DND-41 (cell line): ENCODE measurements at regions not wholly inside any gene's neighbourhood (a gene's known extent, or its start where the extent isn't known, plus 50 kb on each side); places are given as distances from the start of the nearest gene placed in this dataset.

Experiments used
- ATAC-seq: fragments of 200-7000 bp; cut with Tn5 transposase; 3 replicates; pipeline ENCODE4 v1.9.1; 2021; ENCODE audit warnings: low read depth; ENCODE audit not compliant: insufficient read depth
- DNase-seq: peaks from one replicate; pipeline ENCODE4 v3.0.0-alpha.2; 2020
- H2AFZ ChIP-seq: 2 replicates; pipeline ENCODE4 v1.6.0; 2012; ENCODE audit warnings: low read depth, low read length
- H3K27ac ChIP-seq: 2 replicates; pipeline ENCODE4 v1.5.1; 2012; ENCODE audit warnings: low read length, inconsistent platforms
- H3K27me3 ChIP-seq: fragments of 200-600 bp; sonication (generic); 2 replicates; pipeline ENCODE4 v1.6.0; 2012; ENCODE audit warnings: low read length, mild to moderate bottlenecking, inconsistent platforms; ENCODE audit not compliant: insufficient read depth, poor library complexity
- H3K36me3 ChIP-seq: 2 replicates; pipeline ENCODE4 v1.5.1; 2012; ENCODE audit warnings: low read length, inconsistent platforms; ENCODE audit not compliant: insufficient read depth
- H3K4me1 ChIP-seq: 2 replicates; pipeline ENCODE4 v1.5.1; 2012; ENCODE audit warnings: mild to moderate bottlenecking, low read length; ENCODE audit not compliant: insufficient read depth
- H3K4me2 ChIP-seq: 2 replicates; pipeline ENCODE4 v1.6.0; 2012; ENCODE audit warnings: mild to moderate bottlenecking, moderate library complexity, low read length, inconsistent platforms; ENCODE audit not compliant: insufficient read depth
- H3K4me3 ChIP-seq, 2 experiments: fragments of 200-600 bp in 1 of 2; shearing (Covaris generic) in 1 of 2; 2 replicates each; pipeline ENCODE4 v1.5.1; 2012 to 2016; ENCODE audit warnings: inconsistent platforms in 2 of 2, low read length in 2 of 2, mild to moderate bottlenecking in 2 of 2, low read depth in 1 of 2, moderate library complexity in 1 of 2
- H3K79me2 ChIP-seq: 2 replicates; pipeline ENCODE4 v1.6.0; 2012; ENCODE audit warnings: low read length, inconsistent platforms; ENCODE audit not compliant: insufficient read depth
- H3K9ac ChIP-seq: 2 replicates; pipeline ENCODE4 v1.6.0; 2012; ENCODE audit warnings: low read depth, mild to moderate bottlenecking, inconsistent platforms, low read length, moderate library complexity
- H3K9me3 ChIP-seq: 2 replicates; pipeline ENCODE4 v1.5.1; 2012; ENCODE audit warnings: low read length, moderate library complexity, mild to moderate bottlenecking, inconsistent platforms; ENCODE audit not compliant: insufficient read depth, severe bottlenecking
- H4K20me1 ChIP-seq: 2 replicates; pipeline ENCODE4 v1.6.0; 2012; ENCODE audit warnings: low read length; ENCODE audit not compliant: insufficient read depth
- CTCF ChIP-seq: IDR thresholded peaks from 2 replicates; pipeline ENCODE4 v1.5.1; 2012; ENCODE audit warnings: borderline replicate concordance, low read length, moderate library complexity, mild to moderate bottlenecking; ENCODE audit not compliant: poor library complexity, severe bottlenecking; ENCODE audit errors: extremely low read depth
- EZH2 ChIP-seq: IDR thresholded peaks from 3 replicates; pipeline ENCODE4 v1.6.1; 2012; ENCODE audit warnings: borderline replicate concordance, low read depth, mild to moderate bottlenecking, moderate library complexity, low read length, inconsistent platforms; ENCODE audit not compliant: severe bottlenecking

- no peak overlapping the region for H3K4me3 ChIP-seq
- H3K79me2 ChIP-seq = no peaks in the 10 kb centered on the region
- H3K4me1 ChIP-seq = no peaks in the 10 kb centered on the region
- H3K9ac ChIP-seq = no peak overlapping the region
- H3K27me3 ChIP-seq = no peaks in the 10 kb centered on the region
- no peaks in the 10 kb centered on the region for H4K20me1 ChIP-seq
- DNase-seq (no peak), ATAC-seq (no peak)
- H3K36me3 ChIP-seq = no peaks in the 10 kb centered on the region
- H3K27ac ChIP-seq = no peak overlapping the region
- TF ChIP-seq CTCF = no peak
- TF ChIP-seq EZH2 = no peak
- no peaks in the 10 kb centered on the region for H3K9me3 ChIP-seq
- no peak overlapping the region for H3K4me2 ChIP-seq
- H2AFZ ChIP-seq = no peak overlapping the region
Observed at GRCh38 chr5:163595932-163596607, 90.7 kb downstream of the MAT2B start.

- TF ChIP-seq CTCF = no peak
- TF ChIP-seq EZH2 = no peak
- no peak for ATAC-seq
- no peak overlapping the region for H3K4me2 ChIP-seq
- H3K4me3 ChIP-seq = no peak overlapping the region
- no peaks in the 10 kb centered on the region for H3K36me3 ChIP-seq
- H3K4me1 ChIP-seq = no peaks in the 10 kb centered on the region
- H4K20me1 ChIP-seq = no peaks in the 10 kb centered on the region
- H2AFZ ChIP-seq = no peak overlapping the region
- H3K79me2 ChIP-seq = no peaks in the 10 kb centered on the region
- no peak overlapping the region for H3K9ac ChIP-seq
- H3K27me3 ChIP-seq = no peaks in the 10 kb centered on the region
- DNase-seq = no peak
- no peak overlapping the region for H3K27ac ChIP-seq
- H3K9me3 ChIP-seq = no peaks in the 10 kb centered on the region
Observed at GRCh38 chr5:163596608-163597315, 91.3 kb downstream of the MAT2B start.

DNA sequence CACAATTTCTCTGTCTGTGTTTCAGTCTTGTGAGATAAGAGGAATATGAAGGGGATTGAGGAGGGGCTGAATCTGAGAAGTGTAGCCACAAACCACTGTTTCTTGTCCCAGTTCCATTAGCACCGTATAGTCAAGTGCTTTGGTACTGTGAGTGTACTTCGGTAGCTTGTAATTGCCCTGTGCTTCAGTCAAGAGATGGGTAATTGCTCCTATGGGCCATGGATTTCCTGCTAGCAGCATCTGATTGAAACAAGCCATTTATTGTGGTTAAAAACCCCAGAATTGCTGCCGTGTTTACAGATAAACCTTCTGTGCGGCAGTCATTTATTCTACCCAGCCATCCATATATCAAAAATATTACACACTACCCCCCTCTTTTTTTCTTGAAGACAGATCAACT, 98.6 kb downstream of the MAT2B start:
- no peak overlapping the region for H3K27ac ChIP-seq
- no peak for DNase-seq
- no peaks in the 10 kb centered on the region for H3K27me3 ChIP-seq
- no peak overlapping the region for H2AFZ ChIP-seq
- no peak overlapping the region for H3K4me3 ChIP-seq
- H3K4me1 ChIP-seq = no peaks in the 10 kb centered on the region
- no peaks in the 10 kb centered on the region for H4K20me1 ChIP-seq
- no peaks in the 10 kb centered on the region for H3K36me3 ChIP-seq
- no peak for ATAC-seq
- no peak overlapping the region for H3K9ac ChIP-seq
- H3K79me2 ChIP-seq = no peaks in the 10 kb centered on the region
- TF ChIP-seq CTCF = no peak
- no peak for TF ChIP-seq EZH2
- H3K9me3 ChIP-seq = no peaks in the 10 kb centered on the region
- H3K4me2 ChIP-seq = no peak overlapping the region
